ENCODE measurements at regions not wholly inside any gene's neighbourhood (a gene's known extent, or its start where the extent isn't known, plus 50 kb on each side); places are given as distances from the start of the nearest gene placed in this dataset.

DNA sequence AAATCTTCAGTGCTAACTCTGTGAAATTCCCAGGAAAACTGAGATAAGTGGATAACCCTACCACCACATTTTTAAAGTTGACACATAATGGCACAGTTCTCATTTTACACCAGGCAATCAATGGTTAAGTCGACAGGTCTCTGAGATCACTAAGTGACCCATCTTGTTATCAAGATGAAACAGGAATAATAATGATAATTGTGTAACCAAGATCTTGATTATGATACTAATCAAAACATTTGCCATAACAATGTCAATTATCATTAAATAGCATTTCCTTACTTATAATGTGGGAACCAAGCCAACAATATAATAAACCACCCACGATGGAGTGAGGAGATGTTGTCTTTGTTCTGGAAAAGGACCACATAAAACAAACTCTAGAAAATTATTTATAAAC, 541.6 kb downstream of the TFAP2B start:
- H3K9me3 Mint-ChIP-seq = no peaks in the 10 kb centered on the region
- no peaks in the 10 kb centered on the region for H3K9me3 ChIP-seq (ENCODE audit: control insufficient read depth in 1 of 2, insufficient read depth in 1 of 2, low read length in 2 of 2)
- H3K36me3 Mint-ChIP-seq (ENCODE audit: low read depth) = no peaks in the 10 kb centered on the region
- intact Hi-C loops (cut with DNase I, micrococcal nuclease) = no loop called here
- H3K27ac ChIP-seq (ENCODE audit: low read depth in 1 of 2, low read length in 2 of 2) = no peak overlapping the region
- no peaks in the 10 kb centered on the region for H3K4me1 ChIP-seq (ENCODE audit: insufficient read depth, low read length)
- DNase-seq (no peak), ATAC-seq (ENCODE audit: poor library complexity) (no peak)
- no peaks in the 10 kb centered on the region for H3K36me3 ChIP-seq (ENCODE audit: insufficient read depth, low read length)
- no peak overlapping the region for H3K4me3 Mint-ChIP-seq
- no peak overlapping the region for H3K27ac Mint-ChIP-seq
- no peaks in the 10 kb centered on the region for H3K27me3 ChIP-seq (ENCODE audit: control insufficient read depth in 1 of 2, insufficient read depth in 2 of 2, low read length in 2 of 2)
- H3K4me3 ChIP-seq (ENCODE audit: low read length) = no peak overlapping the region
- ChIA-PET POLR2A (no interaction called here), CTCF (no interaction called here)
- TF ChIP-seq, protein P1, sequence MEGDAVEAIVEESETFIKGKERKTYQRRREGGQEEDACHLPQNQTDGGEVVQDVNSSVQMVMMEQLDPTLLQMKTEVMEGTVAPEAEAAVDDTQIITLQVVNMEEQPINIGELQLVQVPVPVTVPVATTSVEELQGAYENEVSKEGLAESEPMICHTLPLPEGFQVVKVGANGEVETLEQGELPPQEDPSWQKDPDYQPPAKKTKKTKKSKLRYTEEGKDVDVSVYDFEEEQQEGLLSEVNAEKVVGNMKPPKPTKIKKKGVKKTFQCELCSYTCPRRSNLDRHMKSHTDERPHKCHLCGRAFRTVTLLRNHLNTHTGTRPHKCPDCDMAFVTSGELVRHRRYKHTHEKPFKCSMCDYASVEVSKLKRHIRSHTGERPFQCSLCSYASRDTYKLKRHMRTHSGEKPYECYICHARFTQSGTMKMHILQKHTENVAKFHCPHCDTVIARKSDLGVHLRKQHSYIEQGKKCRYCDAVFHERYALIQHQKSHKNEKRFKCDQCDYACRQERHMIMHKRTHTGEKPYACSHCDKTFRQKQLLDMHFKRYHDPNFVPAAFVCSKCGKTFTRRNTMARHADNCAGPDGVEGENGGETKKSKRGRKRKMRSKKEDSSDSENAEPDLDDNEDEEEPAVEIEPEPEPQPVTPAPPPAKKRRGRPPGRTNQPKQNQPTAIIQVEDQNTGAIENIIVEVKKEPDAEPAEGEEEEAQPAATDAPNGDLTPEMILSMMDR (IDR thresholded peaks at IDR 0.05) = no peak
- no peaks in the 10 kb centered on the region for H3K4me1 Mint-ChIP-seq (ENCODE audit: low read depth)
- H3K27me3 Mint-ChIP-seq = no peaks in the 10 kb centered on the region

DNA sequence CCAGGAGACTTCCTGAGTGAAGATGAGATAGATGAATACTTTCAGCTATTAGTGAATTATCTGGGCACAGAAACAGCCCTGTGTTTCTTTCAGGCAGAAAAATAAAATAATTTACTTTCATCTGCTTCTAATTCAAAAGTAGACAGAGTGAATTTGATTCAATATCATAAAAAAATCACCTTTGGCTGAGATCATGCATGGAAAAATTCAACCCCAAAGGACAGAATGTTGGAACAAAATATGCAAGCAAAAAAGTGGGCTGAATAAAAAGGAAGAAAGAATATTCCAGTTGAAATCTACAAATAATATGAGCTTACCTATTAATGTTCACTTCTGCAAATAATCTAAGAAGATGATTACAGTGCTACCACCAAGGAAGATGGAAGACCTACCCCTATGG, 546.9 kb downstream of the TFAP2B start:
- CTCF ChIA-PET = no interaction called here
- H3K9me3 ChIP-seq (ENCODE audit: control insufficient read depth in 1 of 2, insufficient read depth in 1 of 2, low read length in 2 of 2) = no peaks in the 10 kb centered on the region
- Mint-ChIP-seq H3K4me3 (no peak overlapping the region), H3K27ac (no peak overlapping the region), H3K36me3 (ENCODE audit: low read depth) (no peaks in the 10 kb centered on the region), H3K9me3 (no peaks in the 10 kb centered on the region), H3K4me1 (ENCODE audit: low read depth) (no peaks in the 10 kb centered on the region), H3K27me3 (no peaks in the 10 kb centered on the region)
- DNase-seq (no peak), ATAC-seq (ENCODE audit: poor library complexity) (no peak)
- POLR2A ChIA-PET = no interaction called here
- no peaks in the 10 kb centered on the region for H3K27me3 ChIP-seq (ENCODE audit: control insufficient read depth in 1 of 2, insufficient read depth in 2 of 2, low read length in 2 of 2)
- no peak overlapping the region for H3K4me3 ChIP-seq (ENCODE audit: low read length)
- TF ChIP-seq, protein P1 (IDR thresholded peaks at IDR 0.05) = no peak
- H3K4me1 ChIP-seq (ENCODE audit: insufficient read depth, low read length) = no peaks in the 10 kb centered on the region
- H3K36me3 ChIP-seq (ENCODE audit: insufficient read depth, low read length) = no peaks in the 10 kb centered on the region
- H3K27ac ChIP-seq (ENCODE audit: low read depth in 1 of 2, low read length in 2 of 2) = no peak overlapping the region
- intact Hi-C loops (cut with DNase I, micrococcal nuclease) = no loop called here

DNA sequence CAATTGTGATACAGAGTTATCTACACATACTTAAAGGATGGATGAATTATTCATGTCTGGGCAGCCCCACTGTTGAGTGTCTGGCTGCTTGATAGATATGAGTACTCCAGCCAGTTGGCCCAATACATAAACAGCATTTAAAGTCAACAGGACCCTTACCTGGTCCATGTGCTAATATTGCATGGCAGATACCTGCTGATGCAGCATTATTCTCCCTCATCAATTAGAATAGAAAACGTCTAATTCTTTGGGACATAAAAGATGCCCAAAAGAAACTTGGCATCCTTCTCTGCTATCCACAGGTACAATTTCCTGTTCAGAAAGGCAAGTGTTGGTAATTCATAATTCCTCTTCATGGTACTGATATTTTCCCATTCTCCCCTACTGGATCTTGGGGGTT, 550.8 kb downstream of the TFAP2B start:
- H3K9me3 ChIP-seq (ENCODE audit: control insufficient read depth in 1 of 2, insufficient read depth in 1 of 2, low read length in 2 of 2) = no peaks in the 10 kb centered on the region
- H3K36me3 ChIP-seq (ENCODE audit: insufficient read depth, low read length) = no peaks in the 10 kb centered on the region
- Mint-ChIP-seq H3K4me1 (ENCODE audit: low read depth) (no peaks in the 10 kb centered on the region), H3K27ac (no peak overlapping the region), H3K4me3 (no peak overlapping the region), H3K27me3 (no peaks in the 10 kb centered on the region), H3K9me3 (no peaks in the 10 kb centered on the region), H3K36me3 (ENCODE audit: low read depth) (no peaks in the 10 kb centered on the region)
- intact Hi-C loops (cut with DNase I, micrococcal nuclease) = no loop called here
- DNase-seq = no peak
- POLR2A ChIA-PET = no interaction called here
- no peak for ATAC-seq (ENCODE audit: poor library complexity)
- H3K4me3 ChIP-seq (ENCODE audit: low read length) = no peak overlapping the region
- TF ChIP-seq, protein P1 (IDR thresholded peaks at IDR 0.05) = no peak
- H3K27ac ChIP-seq (ENCODE audit: low read depth in 1 of 2, low read length in 2 of 2) = no peak overlapping the region
- CTCF ChIA-PET = no interaction called here
- no peaks in the 10 kb centered on the region for H3K4me1 ChIP-seq (ENCODE audit: insufficient read depth, low read length)
- no peaks in the 10 kb centered on the region for H3K27me3 ChIP-seq (ENCODE audit: control insufficient read depth in 1 of 2, insufficient read depth in 2 of 2, low read length in 2 of 2)

Data from CD4-positive, alpha-beta T cell (primary cell).